ENCODE measurements at regions not wholly inside any gene's neighbourhood (a gene's known extent, or its start where the extent isn't known, plus 50 kb on each side); places are given as distances from the start of the nearest gene placed in this dataset.

DNA sequence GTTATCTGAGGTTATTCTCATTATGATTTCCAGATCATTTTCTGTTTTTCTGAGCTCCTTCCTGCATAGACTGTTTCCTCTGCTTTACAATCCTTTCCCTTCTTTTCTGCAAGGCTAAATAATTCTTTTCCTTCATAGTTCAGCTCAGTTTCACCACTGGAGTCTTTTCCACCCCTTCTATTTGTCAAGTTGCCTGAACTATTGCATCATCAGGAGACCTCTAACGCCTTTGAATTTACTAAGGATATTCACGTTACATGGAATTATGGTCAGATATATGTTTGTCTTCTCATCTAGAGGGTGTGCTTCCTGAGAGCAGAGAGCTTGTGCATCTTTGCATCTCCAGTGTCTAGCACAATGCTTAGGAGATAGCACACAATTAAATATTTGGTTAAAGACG, 140.4 kb upstream of the CA10 start:
- TF ChIP-seq, protein P1, sequence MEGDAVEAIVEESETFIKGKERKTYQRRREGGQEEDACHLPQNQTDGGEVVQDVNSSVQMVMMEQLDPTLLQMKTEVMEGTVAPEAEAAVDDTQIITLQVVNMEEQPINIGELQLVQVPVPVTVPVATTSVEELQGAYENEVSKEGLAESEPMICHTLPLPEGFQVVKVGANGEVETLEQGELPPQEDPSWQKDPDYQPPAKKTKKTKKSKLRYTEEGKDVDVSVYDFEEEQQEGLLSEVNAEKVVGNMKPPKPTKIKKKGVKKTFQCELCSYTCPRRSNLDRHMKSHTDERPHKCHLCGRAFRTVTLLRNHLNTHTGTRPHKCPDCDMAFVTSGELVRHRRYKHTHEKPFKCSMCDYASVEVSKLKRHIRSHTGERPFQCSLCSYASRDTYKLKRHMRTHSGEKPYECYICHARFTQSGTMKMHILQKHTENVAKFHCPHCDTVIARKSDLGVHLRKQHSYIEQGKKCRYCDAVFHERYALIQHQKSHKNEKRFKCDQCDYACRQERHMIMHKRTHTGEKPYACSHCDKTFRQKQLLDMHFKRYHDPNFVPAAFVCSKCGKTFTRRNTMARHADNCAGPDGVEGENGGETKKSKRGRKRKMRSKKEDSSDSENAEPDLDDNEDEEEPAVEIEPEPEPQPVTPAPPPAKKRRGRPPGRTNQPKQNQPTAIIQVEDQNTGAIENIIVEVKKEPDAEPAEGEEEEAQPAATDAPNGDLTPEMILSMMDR (IDR thresholded peaks at IDR 0.05), result no peak
- TF ChIP-seq POLR2A (IDR thresholded peaks at IDR 0.05), result no peak

All from thyroid gland (tissue), 4 donors.